ENCODE measurements at regions not wholly inside any gene's neighbourhood (a gene's known extent, or its start where the extent isn't known, plus 50 kb on each side); places are given as distances from the start of the nearest gene placed in this dataset.
"Not testable (repeated sequence)": the region's sequence is repeated elsewhere in the genome, so short reads cannot be mapped to it uniquely, and the experiment has no call there.

GRCh38 chr9:105021917-105022316 is 94.0 kb upstream of the ABCA1 start:
- DNase-seq: no peak
- no peak overlapping the region for H3K27ac Mint-ChIP-seq (ENCODE audit: unreplicated experiment)
- no peaks in the 10 kb centered on the region for H3K36me3 Mint-ChIP-seq (ENCODE audit: unreplicated experiment)
- H3K9me3 Mint-ChIP-seq (ENCODE audit: unreplicated experiment): no peaks in the 10 kb centered on the region
- TF ChIP-seq, protein P1, sequence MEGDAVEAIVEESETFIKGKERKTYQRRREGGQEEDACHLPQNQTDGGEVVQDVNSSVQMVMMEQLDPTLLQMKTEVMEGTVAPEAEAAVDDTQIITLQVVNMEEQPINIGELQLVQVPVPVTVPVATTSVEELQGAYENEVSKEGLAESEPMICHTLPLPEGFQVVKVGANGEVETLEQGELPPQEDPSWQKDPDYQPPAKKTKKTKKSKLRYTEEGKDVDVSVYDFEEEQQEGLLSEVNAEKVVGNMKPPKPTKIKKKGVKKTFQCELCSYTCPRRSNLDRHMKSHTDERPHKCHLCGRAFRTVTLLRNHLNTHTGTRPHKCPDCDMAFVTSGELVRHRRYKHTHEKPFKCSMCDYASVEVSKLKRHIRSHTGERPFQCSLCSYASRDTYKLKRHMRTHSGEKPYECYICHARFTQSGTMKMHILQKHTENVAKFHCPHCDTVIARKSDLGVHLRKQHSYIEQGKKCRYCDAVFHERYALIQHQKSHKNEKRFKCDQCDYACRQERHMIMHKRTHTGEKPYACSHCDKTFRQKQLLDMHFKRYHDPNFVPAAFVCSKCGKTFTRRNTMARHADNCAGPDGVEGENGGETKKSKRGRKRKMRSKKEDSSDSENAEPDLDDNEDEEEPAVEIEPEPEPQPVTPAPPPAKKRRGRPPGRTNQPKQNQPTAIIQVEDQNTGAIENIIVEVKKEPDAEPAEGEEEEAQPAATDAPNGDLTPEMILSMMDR (IDR thresholded peaks at IDR 0.05; ENCODE audit: partially characterized antibody, unreplicated experiment): no peak
- peaks cover 3% of the 10 kb centered on the region for H3K27me3 Mint-ChIP-seq (ENCODE audit: unreplicated experiment)
- no peaks in the 10 kb centered on the region for H3K4me1 Mint-ChIP-seq (ENCODE audit: low read depth, unreplicated experiment)
- no peak overlapping the region for H3K4me3 Mint-ChIP-seq (ENCODE audit: unreplicated experiment)

DNA sequence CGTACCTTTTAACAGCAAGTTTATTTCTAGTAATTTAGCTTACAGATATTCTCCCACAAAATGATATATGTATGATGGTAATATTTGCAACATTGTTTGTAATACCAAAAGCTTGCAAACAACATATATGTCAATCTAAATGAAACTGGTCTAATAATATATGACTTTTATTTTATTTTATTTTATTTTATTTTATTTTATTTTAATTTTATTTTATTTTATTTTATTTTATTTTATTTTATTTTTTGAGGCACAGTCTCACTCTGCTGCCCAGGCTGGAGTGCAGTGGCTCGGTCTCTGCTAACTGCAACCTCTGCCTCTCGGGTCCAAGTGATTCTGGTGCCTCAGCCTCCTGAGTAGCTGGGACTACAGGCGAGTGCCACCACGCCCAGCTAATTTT is 94.6 kb upstream of the ABCA1 start:
- not testable (repeated sequence) for H3K9me3 Mint-ChIP-seq (ENCODE audit: unreplicated experiment); H3K36me3 Mint-ChIP-seq (ENCODE audit: unreplicated experiment); H3K4me3 Mint-ChIP-seq (ENCODE audit: unreplicated experiment); H3K27ac Mint-ChIP-seq (ENCODE audit: unreplicated experiment); DNase-seq; H3K4me1 Mint-ChIP-seq (ENCODE audit: low read depth, unreplicated experiment); H3K27me3 Mint-ChIP-seq (ENCODE audit: unreplicated experiment)

DNA sequence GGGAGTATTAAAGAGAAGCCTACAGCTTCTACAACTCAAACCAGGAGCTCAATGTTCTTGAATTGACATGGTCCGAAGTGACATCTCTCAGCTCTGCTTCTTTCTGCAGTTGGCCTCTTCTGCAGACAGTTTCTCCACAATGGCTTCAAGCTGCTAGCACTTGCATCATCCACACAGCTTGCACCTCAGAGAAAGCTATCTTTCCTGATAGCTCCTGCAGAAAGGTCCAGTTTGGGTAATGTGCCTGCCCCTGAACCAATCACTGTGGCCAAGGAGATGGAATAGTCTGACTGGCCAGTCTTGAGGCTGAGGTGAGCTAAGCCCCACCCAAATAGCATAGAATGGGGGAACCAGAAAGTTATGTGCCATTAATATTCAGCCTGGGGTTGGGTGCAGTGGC is 95.8 kb upstream of the ABCA1 start:
- no peaks in the 10 kb centered on the region for H3K36me3 Mint-ChIP-seq (ENCODE audit: unreplicated experiment)
- TF ChIP-seq, protein P1 (IDR thresholded peaks at IDR 0.05; ENCODE audit: partially characterized antibody, unreplicated experiment): no peak
- no peaks in the 10 kb centered on the region for H3K27me3 Mint-ChIP-seq (ENCODE audit: unreplicated experiment)
- H3K9me3 Mint-ChIP-seq (ENCODE audit: unreplicated experiment): no peaks in the 10 kb centered on the region
- no peak overlapping the region for H3K27ac Mint-ChIP-seq (ENCODE audit: unreplicated experiment)
- H3K4me3 Mint-ChIP-seq (ENCODE audit: unreplicated experiment): no peak overlapping the region
- DNase-seq: no peak
- H3K4me1 Mint-ChIP-seq (ENCODE audit: low read depth, unreplicated experiment): no peaks in the 10 kb centered on the region

DNA sequence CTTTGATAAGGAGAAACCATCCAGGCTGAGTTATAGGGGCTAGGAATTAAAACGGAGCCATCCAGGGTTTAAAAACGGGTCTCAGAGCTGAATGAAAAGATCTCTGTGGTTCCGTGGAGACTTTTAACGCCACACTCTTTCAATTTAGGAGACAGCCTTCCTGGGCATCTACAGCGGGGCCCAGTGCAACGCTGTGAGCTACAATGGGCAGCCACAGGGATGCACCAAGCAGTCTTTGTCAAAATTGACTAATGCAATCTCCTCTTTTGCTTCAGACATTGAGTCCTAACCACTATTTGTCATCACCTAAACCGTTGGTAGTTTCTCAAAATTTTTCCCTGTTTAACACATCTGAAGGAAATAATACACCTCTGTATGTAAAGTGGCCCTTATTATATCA is 96.6 kb upstream of the ABCA1 start:
- Mint-ChIP-seq H3K9me3 (ENCODE audit: unreplicated experiment) (no peaks in the 10 kb centered on the region), H3K36me3 (ENCODE audit: unreplicated experiment) (no peaks in the 10 kb centered on the region), H3K4me1 (ENCODE audit: low read depth, unreplicated experiment) (no peaks in the 10 kb centered on the region), H3K27ac (ENCODE audit: unreplicated experiment) (no peak overlapping the region), H3K27me3 (ENCODE audit: unreplicated experiment) (no peaks in the 10 kb centered on the region), H3K4me3 (ENCODE audit: unreplicated experiment) (no peak overlapping the region)
- TF ChIP-seq, protein P1 (IDR thresholded peaks at IDR 0.05; ENCODE audit: partially characterized antibody, unreplicated experiment): no peak
- DNase-seq: no peak

DNA sequence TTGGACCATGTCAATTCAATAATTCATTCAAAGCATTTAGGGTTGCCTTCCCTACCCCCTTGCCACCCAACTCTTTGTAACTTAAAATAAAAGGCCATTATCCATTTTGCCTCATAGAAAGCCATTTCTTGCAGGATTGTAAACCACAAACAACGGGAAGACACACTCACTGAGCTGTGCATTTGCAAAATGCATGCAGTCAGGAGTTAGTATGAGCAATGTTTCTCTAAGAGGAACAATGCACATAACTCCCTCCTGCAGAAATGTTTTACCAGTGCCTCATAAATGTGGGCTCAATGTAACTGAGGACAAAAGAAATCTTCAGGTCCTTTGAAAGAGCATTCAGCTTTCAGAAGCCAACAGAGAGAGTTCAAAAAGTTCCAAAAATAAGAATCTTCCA is 98.5 kb upstream of the ABCA1 start:
- H3K27ac Mint-ChIP-seq (ENCODE audit: unreplicated experiment): no peak overlapping the region
- peaks cover 2% of the 10 kb centered on the region for H3K27me3 Mint-ChIP-seq (ENCODE audit: unreplicated experiment)
- H3K9me3 Mint-ChIP-seq (ENCODE audit: unreplicated experiment): no peaks in the 10 kb centered on the region
- TF ChIP-seq, protein P1 (IDR thresholded peaks at IDR 0.05; ENCODE audit: partially characterized antibody, unreplicated experiment): no peak
- no peaks in the 10 kb centered on the region for H3K36me3 Mint-ChIP-seq (ENCODE audit: unreplicated experiment)
- no peak for DNase-seq
- H3K4me3 Mint-ChIP-seq (ENCODE audit: unreplicated experiment): no peak overlapping the region
- H3K4me1 Mint-ChIP-seq (ENCODE audit: low read depth, unreplicated experiment): no peaks in the 10 kb centered on the region

DNA sequence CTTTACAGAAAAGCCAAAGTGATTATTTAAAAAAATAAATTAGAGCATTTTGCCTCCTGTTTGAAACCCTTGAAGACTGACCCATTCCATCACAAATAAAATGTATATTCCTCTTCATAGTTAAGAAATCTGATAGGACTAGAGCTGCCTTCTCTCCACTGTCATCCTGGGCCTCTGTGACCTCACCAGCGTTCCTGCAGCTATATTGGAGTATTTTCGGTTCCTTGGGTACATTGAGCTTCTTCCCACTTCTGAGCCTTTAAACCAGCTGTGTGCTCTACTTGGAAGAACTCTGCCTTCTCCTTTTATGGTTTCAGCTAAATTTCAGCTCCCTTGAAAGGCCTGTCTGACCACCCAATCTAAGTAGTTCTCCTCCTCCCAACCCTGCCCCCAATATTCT is 99.1 kb upstream of the ABCA1 start:
- Mint-ChIP-seq H3K4me3 (ENCODE audit: unreplicated experiment) (no peak overlapping the region), H3K9me3 (ENCODE audit: unreplicated experiment) (no peaks in the 10 kb centered on the region), H3K27ac (ENCODE audit: unreplicated experiment) (no peak overlapping the region), H3K36me3 (ENCODE audit: unreplicated experiment) (no peaks in the 10 kb centered on the region), H3K27me3 (ENCODE audit: unreplicated experiment) (peaks cover 2% of the 10 kb centered on the region), H3K4me1 (ENCODE audit: low read depth, unreplicated experiment) (no peaks in the 10 kb centered on the region)
- no peak for DNase-seq
- TF ChIP-seq, protein P1 (IDR thresholded peaks at IDR 0.05; ENCODE audit: partially characterized antibody, unreplicated experiment): no peak

Data from glutamatergic neuron (in vitro differentiated cells).